ENCODE measurements at regions not wholly inside any gene's neighbourhood (a gene's known extent, or its start where the extent isn't known, plus 50 kb on each side); places are given as distances from the start of the nearest gene placed in this dataset.

GRCh38 chr2:120461092-120461491 lies 115.2 kb downstream of the INHBB start:
- Mint-ChIP-seq H3K36me3 (ENCODE audit: insufficient read depth in 2 of 2) (peaks cover 0 to 2% of the 10 kb centered on the region in 2 donors), H3K4me1 (ENCODE audit: low read depth) (no peaks in the 10 kb centered on the region), H3K4me3 (no peak overlapping the region), H3K27me3 (ENCODE audit: low read depth) (no peaks in the 10 kb centered on the region), H3K9me3 (peaks cover 3 to 9% of the 10 kb centered on the region in 2 donors), H3K27ac (no peak overlapping the region)
- DNase-seq = no peak
- ATAC-seq (replicated peaks in 1 of 2) = no peak

DNA sequence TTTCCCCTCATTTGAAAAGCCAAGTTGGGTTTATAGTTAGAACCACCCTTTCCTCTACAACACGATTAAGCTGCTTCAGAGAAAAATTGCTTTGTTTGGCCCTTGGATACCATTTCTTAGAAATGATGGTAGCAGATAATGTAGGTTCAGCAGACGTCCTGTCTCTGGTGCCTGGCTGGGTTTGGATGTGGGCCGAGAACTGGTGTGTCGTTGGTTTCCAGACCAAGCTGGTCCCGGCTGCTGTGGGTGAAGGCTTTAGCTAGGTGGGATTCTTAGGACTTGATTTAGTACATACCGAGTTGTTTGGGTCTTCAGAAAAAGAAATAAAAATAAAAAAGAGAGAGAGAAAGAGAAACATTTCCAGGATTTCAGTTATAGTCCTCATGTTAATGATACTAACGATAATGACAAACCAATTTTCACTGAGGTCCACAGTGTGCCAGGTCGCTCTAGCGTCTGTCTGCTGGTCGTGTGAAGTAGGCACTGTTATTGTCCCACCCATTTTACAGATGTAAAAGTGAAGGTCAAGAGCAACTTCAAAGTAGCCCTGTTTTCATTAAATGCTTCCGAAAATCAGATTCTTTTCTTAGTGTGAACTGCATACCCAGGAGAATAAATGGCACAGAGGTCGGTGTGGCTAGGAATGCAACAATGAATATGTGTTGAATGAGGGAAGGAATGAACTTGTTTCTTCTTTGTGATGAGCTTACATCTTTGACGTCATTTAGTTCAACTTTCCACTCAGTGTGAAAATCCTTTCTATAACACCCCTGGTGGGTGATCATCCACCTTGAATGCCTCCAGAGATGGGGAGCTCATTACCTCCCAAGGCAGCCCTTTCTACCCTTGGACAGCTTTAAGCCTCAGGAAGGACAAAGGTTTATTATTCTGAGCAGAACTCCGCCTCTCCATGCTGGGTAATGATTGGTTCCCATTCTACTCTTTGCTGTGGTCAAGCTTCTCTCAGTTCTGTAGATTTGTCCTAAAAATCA lies 115.9 kb downstream of the INHBB start:
- H3K27me3 Mint-ChIP-seq (ENCODE audit: low read depth) = no peaks in the 10 kb centered on the region
- H3K4me1 Mint-ChIP-seq (ENCODE audit: low read depth) = no peaks in the 10 kb centered on the region
- no peak overlapping the region for H3K27ac Mint-ChIP-seq
- H3K9me3 Mint-ChIP-seq = peaks cover 3 to 9% of the 10 kb centered on the region in 2 donors
- no peak for ATAC-seq (replicated peaks in 1 of 2)
- no peak overlapping the region for H3K4me3 Mint-ChIP-seq
- DNase-seq = no peak
- H3K36me3 Mint-ChIP-seq (ENCODE audit: insufficient read depth in 2 of 2) = peaks cover 0 to 2% of the 10 kb centered on the region in 2 donors

DNA sequence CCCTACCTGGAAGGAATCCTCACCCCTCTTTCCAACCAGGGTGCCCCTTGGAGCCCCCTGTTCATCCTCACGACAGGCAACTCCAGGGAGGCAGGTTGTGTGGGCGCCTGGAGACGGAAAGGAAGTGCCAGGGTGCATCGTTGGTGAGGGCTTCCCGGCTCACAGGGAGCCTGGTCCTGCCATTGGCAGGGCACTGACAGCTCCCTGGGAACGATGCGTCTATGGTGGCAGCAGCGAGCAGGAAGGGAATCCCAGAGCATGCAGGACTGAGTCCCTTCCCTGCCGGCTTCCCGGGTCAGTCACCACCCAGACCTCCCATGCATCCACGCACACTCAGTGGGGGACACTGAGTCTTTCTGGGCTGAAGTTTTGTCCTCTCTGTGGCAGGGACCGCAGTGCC lies 117.6 kb downstream of the INHBB start:
- no peaks in the 10 kb centered on the region for H3K4me1 Mint-ChIP-seq (ENCODE audit: low read depth)
- no peak for ATAC-seq (replicated peaks in 1 of 2)
- H3K9me3 Mint-ChIP-seq = peaks cover 1 to 3% of the 10 kb centered on the region in 2 donors

DNA sequence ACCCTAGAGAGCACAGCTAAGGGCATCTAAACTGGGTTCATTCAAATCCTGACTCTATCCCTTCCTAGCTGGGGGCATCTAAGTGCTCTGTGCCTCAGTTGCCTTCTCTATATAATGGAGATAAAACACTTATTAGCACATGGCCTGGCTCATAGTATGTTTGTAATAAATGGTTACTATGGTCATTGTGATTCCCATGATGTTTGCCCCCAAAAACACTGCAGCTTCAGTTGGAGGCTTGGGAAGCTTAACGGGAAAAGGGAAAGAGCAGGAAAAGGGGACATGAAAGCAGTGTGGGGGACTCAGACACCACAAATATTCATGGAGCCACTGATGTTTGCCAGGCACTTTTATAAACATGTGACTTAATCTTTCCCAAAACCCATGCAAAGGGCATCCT lies 118.1 kb downstream of the INHBB start:
- Mint-ChIP-seq H3K4me3 (no peak overlapping the region), H3K27me3 (ENCODE audit: low read depth) (no peaks in the 10 kb centered on the region), H3K9me3 (peaks cover 1 to 2% of the 10 kb centered on the region in 2 donors), H3K4me1 (ENCODE audit: low read depth) (no peaks in the 10 kb centered on the region), H3K36me3 (ENCODE audit: insufficient read depth in 2 of 2) (no peaks in the 10 kb centered on the region), H3K27ac (no peak overlapping the region)
- ATAC-seq (replicated peaks in 1 of 2) = no peak
- no peak for DNase-seq

More for the DNA sequence above, 117.6 kb downstream of the INHBB start:
- no peak overlapping the region for H3K27ac Mint-ChIP-seq
- DNase-seq = no peak
- no peaks in the 10 kb centered on the region for H3K36me3 Mint-ChIP-seq (ENCODE audit: insufficient read depth in 2 of 2)
- H3K4me3 Mint-ChIP-seq = no peak overlapping the region
- H3K27me3 Mint-ChIP-seq (ENCODE audit: low read depth) = no peaks in the 10 kb centered on the region

DNA sequence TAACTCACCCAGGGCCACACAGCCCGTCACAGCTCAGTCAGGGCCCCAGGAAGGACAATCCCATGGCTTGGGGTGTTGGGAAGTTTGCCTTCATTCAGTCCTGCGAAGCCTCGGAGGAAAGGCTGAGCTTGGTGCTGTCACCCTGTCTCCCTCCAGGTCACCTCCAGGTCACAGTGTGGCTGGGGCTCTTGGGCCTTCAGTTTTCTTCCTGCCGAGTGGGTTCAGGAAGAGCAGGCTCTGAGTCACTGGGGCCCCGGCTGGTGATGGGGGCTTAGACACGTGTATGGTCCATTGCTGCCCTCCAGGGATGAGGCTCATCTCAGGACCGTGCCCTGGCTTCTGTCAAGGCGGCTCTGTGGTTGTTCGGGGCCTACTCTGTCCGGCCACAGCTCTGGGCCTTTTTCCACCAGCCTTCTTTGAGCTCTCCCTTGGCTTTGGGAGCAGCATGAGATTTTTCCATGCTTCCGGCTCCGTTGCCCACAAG lies 118.6 kb downstream of the INHBB start:
- H3K9me3 Mint-ChIP-seq = peaks cover 0 to 1% of the 10 kb centered on the region in 2 donors
- H3K27me3 Mint-ChIP-seq (ENCODE audit: low read depth) = no peaks in the 10 kb centered on the region
- no peaks in the 10 kb centered on the region for H3K4me1 Mint-ChIP-seq (ENCODE audit: low read depth)
- no peak overlapping the region for H3K4me3 Mint-ChIP-seq
- DNase-seq (no peak), ATAC-seq (replicated peaks in 1 of 2) (no peak)
- no peak overlapping the region for H3K27ac Mint-ChIP-seq
- no peaks in the 10 kb centered on the region for H3K36me3 Mint-ChIP-seq (ENCODE audit: insufficient read depth in 2 of 2)

- DNase-seq (no peak), ATAC-seq (replicated peaks in 1 of 2) (no peak)
- no peak overlapping the region for H3K27ac Mint-ChIP-seq
- H3K27me3 Mint-ChIP-seq (ENCODE audit: low read depth) = no peaks in the 10 kb centered on the region
- H3K4me1 Mint-ChIP-seq (ENCODE audit: low read depth) = no peaks in the 10 kb centered on the region
- no peaks in the 10 kb centered on the region for H3K9me3 Mint-ChIP-seq
- H3K36me3 Mint-ChIP-seq (ENCODE audit: insufficient read depth in 2 of 2) = no peaks in the 10 kb centered on the region
- no peak overlapping the region for H3K4me3 Mint-ChIP-seq
These were observed 119.2 kb downstream of the INHBB start for GRCh38 chr2:120465012-120465700.

DNA sequence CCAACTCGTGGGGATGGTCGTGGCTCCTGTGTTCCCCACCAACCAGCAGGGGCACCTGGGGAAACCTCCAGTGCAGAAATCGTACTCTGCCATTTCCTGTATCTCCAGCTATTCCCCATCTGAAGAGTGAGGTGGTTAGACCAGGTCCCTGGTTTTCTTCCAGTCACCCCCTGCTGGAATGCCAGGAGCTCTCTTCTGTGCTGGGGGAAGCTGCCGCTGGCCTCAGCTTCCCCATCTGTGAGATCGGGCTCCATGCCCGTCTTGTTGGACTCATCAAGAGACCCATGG lies 119.7 kb downstream of the INHBB start:
- DNase-seq (no peak), ATAC-seq (replicated peaks in 1 of 2) (no peak)
- Mint-ChIP-seq H3K27me3 (ENCODE audit: low read depth) (no peaks in the 10 kb centered on the region), H3K4me1 (ENCODE audit: low read depth) (no peaks in the 10 kb centered on the region), H3K4me3 (no peak overlapping the region), H3K36me3 (ENCODE audit: insufficient read depth in 2 of 2) (no peaks in the 10 kb centered on the region), H3K27ac (no peak overlapping the region), H3K9me3 (no peaks in the 10 kb centered on the region)

GRCh38 chr2:120465989-120466703 lies 120.2 kb downstream of the INHBB start:
- ATAC-seq (replicated peaks in 1 of 2) = no peak
- Mint-ChIP-seq H3K27me3 (ENCODE audit: low read depth) (no peaks in the 10 kb centered on the region), H3K4me3 (no peak overlapping the region), H3K4me1 (ENCODE audit: low read depth) (no peaks in the 10 kb centered on the region), H3K36me3 (ENCODE audit: insufficient read depth in 2 of 2) (no peaks in the 10 kb centered on the region), H3K27ac (no peak overlapping the region), H3K9me3 (no peaks in the 10 kb centered on the region)
- no peak for DNase-seq

- ATAC-seq (replicated peaks in 1 of 2) = no peak
These were observed 120.7 kb downstream of the INHBB start for GRCh38 chr2:120466704-120467054.

GRCh38 chr2:120468136-120468535 lies 122.2 kb downstream of the INHBB start:
- no peaks in the 10 kb centered on the region for H3K4me1 Mint-ChIP-seq (ENCODE audit: low read depth)
- ATAC-seq (replicated peaks in 1 of 2) (no peak), DNase-seq (no peak)
- no peaks in the 10 kb centered on the region for H3K27me3 Mint-ChIP-seq (ENCODE audit: low read depth)
- no peak overlapping the region for H3K27ac Mint-ChIP-seq
- no peaks in the 10 kb centered on the region for H3K36me3 Mint-ChIP-seq (ENCODE audit: insufficient read depth in 2 of 2)
- H3K9me3 Mint-ChIP-seq = no peaks in the 10 kb centered on the region
- no peak overlapping the region for H3K4me3 Mint-ChIP-seq

More at GRCh38 chr2:120466704-120467054, 120.7 kb downstream of the INHBB start:
- Mint-ChIP-seq H3K27ac (no peak overlapping the region), H3K27me3 (ENCODE audit: low read depth) (no peaks in the 10 kb centered on the region), H3K4me1 (ENCODE audit: low read depth) (no peaks in the 10 kb centered on the region), H3K4me3 (no peak overlapping the region), H3K36me3 (ENCODE audit: insufficient read depth in 2 of 2) (no peaks in the 10 kb centered on the region), H3K9me3 (no peaks in the 10 kb centered on the region)
- DNase-seq = no peak

- ATAC-seq (replicated peaks in 1 of 2) (no peak), DNase-seq (no peak)
- no peaks in the 10 kb centered on the region for H3K27me3 Mint-ChIP-seq (ENCODE audit: low read depth)
- H3K27ac Mint-ChIP-seq = no peak overlapping the region
- H3K36me3 Mint-ChIP-seq (ENCODE audit: insufficient read depth in 2 of 2) = no peaks in the 10 kb centered on the region
- H3K4me3 Mint-ChIP-seq = no peak overlapping the region
- no peaks in the 10 kb centered on the region for H3K9me3 Mint-ChIP-seq
- H3K4me1 Mint-ChIP-seq (ENCODE audit: low read depth) = no peaks in the 10 kb centered on the region
These were observed 123.5 kb downstream of the INHBB start for GRCh38 chr2:120469426-120469825.

- no peaks in the 10 kb centered on the region for H3K36me3 Mint-ChIP-seq (ENCODE audit: insufficient read depth in 2 of 2)
- H3K9me3 Mint-ChIP-seq = no peaks in the 10 kb centered on the region
- H3K27me3 Mint-ChIP-seq (ENCODE audit: low read depth) = no peaks in the 10 kb centered on the region
- ATAC-seq (replicated peaks in 1 of 2) (no peak), DNase-seq (no peak)
- no peak overlapping the region for H3K4me3 Mint-ChIP-seq
- no peaks in the 10 kb centered on the region for H3K4me1 Mint-ChIP-seq (ENCODE audit: low read depth)
- no peak overlapping the region for H3K27ac Mint-ChIP-seq
These were observed 124.4 kb downstream of the INHBB start for GRCh38 chr2:120470041-120470965.
